NCI-H1417 treated with DMSO at 0.1 percent for 48 hours (cell line): ENCODE measurements at regions not wholly inside any gene's neighbourhood (a gene's known extent, or its start where the extent isn't known, plus 50 kb on each side); places are given as distances from the start of the nearest gene placed in this dataset.

Source experiments
- DNase-seq: peaks from one replicate; lab custom pipeline; 2025; lab: John Stamatoyannopoulos, UW

DNA sequence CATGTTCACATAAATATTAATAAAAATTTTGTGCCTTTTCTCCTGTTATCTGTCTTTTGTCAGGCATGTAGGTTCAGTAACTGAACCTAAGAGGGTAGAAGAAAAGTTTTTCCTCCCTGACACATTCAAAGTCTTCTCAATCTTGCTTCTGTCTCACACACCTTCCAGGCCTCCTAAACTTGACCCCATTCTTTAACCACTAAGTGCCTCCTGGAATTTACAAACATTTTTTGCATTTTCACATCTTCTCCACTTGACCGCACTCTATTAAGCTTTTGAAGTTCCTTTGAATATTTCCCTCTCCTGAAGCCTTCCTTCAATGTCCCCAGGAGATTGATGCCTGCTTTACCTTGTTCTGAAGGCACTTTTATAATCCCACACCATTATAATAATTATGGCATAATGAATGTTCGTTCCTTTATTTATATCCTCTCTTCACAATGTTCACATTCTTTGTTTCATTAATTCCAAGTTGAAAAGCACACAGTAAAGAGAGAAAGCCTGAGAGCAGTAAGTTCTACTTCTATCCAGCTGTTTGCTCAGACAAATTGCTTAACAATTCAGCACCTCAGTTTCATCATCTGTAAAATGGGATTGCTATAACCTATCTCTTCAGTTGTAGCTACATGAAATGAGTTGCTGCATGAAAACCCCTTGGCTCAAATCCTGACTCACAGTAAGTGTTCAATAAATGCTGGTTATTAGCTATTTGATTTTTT is 184.8 kb upstream of the KLHL29 start:
- DNase-seq, result no peak

DNA sequence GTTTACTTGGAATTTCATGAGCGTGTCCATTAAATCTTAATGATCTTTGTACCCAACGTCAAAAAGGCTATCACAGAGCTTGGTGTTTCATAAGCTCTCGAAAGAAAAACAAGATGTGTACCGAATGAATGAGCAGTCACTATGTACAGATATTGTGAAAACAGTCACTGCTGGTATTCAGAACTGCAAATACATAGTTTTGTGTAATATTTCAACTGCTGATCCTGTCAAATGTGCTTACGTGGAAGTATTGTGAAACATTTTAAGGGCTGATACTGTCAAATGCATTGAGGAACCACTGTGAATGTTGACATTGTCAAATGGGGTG is 184.2 kb upstream of the KLHL29 start:
- DNase-seq, result no peak

DNA sequence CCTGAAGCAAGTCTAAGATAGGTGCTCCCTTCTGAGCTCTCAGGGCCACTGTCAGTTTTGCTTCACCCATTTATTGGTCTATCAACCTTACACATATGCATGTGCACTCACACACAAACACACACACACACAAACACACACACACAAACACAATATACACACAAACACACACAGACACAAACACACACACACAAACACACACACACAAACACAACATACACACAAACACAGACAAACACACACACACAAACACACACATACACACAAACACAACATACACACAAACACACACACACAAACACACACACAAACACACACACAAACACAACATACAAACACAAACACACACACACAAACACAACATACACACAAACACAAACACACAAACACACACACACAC is 181.6 kb upstream of the KLHL29 start:
- DNase-seq, result no peak

DNA sequence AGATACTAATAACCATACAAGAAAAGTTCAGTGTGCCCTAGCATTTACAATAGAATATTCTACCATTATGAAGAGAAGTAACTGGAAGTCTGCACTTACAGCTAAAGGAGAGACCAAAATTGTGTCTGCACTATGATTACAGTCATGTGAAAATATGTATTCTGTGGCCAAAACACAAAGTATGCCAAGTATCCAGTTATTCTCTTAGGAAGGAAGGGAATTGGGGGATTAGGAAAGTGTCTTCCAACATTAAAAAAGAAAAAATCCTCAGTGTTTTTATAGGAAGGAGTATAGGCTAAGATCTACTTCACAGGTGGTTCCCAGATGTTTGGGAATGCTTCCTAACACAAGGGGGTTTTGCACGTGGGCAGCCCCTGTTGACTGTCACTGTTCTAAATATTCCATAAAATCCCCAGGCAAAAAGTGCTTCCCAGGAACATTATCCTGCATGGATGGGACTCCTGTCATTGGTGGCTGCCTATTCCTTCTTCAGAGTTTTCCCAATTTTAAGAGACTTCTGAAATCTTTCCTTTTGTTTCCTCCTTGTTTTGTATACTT is 180.2 kb upstream of the KLHL29 start:
- DNase-seq, result no peak

DNA sequence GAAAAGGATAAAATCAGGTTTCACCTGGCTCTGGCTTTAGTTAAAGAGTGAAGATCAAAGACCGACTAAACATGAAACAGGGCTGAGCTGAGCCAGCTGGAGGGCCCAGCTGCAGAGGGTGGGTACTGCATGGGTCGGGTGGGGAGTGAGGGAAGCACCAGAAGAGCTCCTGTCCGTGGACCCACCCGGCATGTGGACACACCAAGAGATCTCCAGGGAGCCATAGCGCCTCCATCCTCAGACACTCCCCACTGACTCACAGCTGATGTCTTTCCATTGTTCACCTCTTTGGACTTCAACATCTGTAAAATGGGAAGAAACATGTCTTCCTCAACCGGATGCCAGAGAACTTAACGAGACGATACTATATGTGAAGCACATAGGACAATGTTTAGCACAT is 178.3 kb upstream of the KLHL29 start:
- no peak for DNase-seq

DNA sequence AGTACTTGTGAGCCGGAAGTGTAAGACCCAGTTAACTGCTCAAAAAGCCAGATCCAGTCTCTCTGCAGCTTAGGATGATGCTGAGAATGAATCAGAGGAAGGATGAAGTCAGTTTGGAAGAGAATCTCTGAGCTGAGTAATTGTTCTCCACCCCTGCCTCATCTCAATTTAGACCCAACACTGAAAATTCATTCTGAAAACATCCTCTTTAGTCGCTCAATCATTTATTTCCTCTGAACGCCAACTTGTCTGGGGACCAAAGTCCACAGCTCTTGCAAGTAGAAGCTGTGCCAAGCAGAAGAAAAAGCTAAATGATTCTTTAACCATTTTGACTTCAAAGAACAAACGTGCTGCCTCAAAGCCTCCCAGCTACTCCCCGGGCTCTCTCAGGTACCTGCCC is 177.1 kb upstream of the KLHL29 start:
- DNase-seq, result no peak

DNA sequence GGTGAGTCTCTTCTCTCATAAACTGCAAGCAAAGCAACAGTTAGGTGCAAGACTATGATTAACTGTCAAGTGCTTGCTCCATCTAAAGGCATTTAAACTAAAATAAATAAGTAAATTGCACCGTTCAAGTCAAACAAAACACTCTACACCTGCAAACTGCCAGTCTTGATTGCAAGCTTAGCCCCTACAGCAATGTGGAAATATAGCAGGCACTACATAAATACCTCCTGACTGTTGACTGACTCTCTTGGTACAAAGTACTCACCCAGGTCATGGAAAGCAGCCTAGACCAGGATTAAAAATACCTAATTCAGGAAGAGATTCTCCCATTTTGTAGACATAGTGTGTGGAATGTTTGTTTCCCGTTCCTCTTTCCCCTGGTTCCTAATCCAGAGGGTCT is 176.6 kb upstream of the KLHL29 start:
- DNase-seq, result peak; percentile 27

DNA sequence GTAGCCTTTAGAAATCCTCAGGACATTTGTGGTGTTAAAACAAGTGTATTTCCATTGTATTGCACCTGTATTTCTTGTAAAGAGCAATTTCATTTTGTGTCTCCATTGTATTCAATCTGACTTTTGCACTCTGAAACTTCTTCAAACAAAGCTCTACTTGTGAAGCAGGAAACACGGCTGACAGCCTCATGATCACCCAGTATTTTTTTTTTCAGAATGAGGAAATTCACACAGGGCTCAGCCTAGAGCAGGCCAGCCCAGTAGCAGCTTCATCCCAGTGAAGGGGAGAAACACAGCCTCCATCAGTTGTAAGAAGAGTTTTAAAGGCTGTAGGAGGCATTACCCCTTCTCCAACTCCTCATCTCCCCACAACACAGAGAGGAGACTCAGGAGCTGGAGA is 175.9 kb upstream of the KLHL29 start:
- DNase-seq, result no peak

DNA sequence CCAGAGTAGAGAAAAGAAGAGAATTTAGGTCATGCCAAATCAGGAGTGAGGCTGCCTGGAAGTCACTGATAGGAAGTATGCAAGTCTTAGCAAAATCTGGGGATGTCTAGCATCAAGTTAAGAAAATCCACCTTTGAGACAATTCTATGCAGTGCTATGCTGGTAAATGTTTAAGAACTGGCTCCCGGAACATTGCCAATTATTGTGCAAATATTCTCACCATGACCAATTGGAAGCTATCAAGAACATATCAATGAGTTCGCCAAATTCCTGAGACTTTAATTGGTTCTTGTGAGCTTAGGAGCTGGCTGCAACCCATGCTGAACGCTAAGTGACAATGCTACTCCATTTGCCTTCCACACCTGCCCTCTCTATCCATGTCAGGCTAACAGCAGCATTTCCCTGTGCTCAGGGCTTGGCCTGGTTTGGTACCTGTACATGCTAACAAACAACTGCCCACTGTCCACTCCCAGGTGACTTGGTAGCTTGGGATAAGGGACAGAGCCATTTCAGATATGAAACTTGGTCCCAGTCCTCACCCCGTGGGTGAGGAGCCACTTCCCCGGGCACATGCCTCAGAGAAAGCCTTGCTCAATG is 172.9 kb upstream of the KLHL29 start:
- no peak for DNase-seq

DNA sequence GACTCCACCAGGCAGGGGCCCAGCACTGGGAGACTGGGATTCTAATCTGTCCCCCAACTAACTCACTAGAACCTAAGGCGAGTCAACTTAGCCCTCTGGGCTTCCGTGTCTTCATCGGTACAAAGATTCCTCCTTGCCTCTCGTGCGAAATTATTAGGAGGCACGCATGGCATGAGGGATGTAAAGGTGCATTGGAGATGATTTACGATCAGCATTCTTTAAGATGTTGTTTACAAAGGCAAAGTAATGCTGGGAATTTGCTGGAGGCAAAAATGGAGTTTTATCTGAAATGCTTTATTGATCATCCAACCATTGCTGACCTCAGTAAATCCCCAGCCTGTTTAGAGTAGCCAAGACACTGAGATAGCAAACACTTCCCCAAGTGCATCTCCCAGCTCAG is 171.8 kb upstream of the KLHL29 start:
- no peak for DNase-seq

DNA sequence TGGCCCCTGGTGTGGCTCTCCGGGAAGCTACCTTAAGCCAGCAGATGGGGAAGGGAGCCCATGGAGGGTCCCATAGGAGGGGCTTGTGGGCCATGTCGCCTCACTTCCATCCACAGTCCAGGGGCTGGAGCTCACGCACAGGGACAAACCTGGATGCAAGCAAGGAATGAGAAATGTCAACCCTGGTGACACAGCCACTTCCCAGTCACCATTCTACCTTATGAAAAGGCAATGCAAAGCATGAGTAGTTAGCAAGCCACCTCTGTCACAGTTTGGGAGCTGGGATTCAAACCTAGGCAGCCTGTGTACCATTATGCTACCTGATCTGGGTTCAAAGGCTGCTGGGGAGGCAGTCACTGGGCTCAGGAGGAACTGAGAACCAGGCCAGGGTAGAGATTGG is 170.0 kb upstream of the KLHL29 start:
- no peak for DNase-seq

DNA sequence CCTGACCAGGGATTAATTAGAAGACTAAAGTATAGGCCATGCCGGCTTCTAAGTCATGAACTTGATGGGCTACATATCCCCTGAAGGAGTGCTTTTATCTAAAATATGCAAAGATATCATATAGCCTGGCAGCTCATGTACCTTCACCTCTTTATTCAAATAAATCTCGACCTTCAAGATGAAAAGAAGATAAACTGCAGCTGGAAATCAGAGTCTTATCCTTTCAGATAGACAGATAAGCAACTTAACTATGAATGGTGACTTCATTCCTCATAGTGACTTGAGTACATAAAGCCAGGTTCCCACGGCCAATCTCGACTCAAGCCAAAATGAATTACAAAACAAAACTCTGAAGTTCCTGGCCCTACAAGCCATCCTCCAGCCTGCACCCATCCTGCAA is 165.3 kb upstream of the KLHL29 start:
- no peak for DNase-seq

DNA sequence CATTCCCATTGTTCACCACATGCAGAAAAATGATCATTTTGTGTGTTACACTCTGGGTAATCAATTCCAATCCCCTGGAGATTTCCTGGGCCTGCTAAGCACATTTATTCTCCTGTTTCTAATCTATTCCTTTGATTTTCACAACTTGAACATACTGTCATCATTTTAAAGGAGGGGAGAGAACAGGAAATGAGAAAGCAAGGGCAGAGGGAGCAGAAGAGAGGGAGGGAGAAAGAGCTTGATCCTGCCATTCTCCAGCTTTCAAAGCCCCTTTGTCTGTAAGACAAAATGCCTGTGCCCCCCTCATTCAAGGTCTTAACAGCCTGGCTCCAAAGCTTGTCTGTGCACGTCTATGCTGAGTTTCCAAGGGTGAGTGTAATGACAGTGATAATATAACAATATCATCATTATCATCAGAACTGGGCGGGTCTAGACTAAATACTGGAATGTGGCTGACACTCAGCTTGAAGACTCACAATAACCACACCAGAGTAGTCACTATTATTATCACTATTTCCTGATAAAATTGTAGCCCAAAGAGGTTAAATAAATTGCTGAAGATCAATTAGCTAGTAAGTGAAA is 164.4 kb upstream of the KLHL29 start:
- no peak for DNase-seq

DNA sequence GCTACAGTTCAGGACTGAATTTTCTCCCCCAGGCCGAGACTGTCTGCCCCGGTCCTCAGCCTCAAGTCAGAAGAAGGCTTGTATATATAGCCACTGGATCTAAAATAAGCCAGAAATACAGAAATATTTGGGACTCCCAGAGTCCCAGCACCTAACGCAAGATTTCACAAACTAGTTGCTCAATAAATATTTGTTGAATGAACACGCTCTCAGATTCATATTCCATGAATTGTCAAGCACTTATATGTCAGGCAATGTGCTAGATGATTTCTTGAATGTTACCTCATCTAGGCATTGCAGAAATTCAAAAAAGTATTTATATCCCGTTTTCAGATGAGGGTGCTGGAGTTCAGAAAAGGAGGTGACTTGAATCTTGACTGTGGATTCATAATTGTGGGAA is 163.7 kb upstream of the KLHL29 start:
- DNase-seq, result no peak

DNA sequence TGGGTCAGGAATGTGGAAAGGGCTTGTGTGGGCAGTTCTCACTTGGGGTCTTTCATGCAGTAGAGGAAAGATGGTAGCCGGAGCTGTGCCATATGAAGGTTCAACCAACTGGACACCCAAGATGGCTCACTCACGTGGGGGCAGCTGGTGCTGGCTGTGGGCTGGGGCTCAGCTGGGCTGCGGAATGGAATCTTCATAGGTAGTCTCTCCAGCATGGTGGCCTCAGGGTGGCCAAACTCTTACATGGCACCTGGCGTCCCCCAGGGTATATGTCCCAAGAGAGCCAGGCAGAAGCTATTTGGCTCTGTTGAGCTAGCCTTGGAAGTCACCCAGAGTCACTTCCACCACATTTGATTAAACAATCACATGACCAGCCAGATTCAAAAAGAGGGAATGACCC is 163.1 kb upstream of the KLHL29 start:
- DNase-seq, result no peak

DNA sequence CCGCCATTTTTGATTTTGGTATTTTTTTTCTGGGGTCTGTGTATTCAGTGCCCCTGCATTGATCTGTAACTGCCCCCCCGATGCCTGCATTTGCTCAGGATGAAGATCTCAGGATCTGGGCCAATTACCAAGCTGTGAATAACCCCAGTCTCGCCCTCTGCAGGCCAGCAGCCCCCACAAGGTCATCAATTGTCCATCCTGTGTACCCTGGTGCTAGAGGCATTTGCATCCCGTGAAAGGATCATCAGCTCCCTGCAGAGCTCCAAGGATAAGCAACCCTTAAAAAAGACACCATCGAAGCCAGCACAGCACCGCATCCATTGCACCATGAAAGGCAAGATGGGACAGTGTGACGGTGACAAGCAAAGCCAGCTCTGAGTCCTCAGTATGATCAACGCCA is 154.1 kb upstream of the KLHL29 start:
- DNase-seq, result no peak

DNA sequence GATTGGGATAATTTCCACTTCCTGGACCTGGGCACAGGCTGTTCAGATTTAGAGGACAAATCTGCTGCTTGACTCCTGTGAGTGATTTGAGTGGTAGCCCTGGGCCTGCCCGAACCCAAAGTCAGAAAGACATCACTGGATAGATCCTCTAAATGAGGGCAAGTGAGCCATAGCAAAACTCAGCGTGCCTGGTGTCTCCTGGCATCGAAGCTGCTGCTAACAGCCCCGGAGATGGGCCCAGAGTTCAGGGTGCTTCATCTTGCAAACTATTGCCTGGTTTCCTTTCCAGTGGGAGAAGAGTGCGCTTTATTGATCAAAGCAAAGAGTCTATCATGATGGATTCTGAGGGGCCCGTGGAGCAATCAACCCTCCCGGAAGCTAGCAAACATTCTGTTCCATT is 153.1 kb upstream of the KLHL29 start:
- no peak for DNase-seq

DNA sequence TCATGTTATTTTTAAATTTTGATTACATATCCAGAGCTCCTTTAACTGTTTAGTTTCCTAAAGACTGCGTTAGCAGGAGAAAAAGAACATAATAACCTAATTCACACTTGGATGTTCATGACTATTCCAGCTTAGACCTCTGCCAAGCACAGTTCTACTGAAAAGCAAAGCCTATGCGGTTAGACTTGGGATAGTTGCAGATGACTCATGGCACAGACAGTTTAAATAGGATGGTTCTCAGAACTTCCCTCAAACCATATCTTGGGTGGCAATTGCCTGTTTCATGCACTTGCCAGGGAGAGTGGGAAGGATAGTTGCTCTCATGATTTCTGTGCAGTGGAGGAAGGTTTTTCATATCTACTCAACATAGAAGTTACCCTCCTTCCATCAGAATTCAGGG is 149.7 kb upstream of the KLHL29 start:
- DNase-seq, result no peak

DNA sequence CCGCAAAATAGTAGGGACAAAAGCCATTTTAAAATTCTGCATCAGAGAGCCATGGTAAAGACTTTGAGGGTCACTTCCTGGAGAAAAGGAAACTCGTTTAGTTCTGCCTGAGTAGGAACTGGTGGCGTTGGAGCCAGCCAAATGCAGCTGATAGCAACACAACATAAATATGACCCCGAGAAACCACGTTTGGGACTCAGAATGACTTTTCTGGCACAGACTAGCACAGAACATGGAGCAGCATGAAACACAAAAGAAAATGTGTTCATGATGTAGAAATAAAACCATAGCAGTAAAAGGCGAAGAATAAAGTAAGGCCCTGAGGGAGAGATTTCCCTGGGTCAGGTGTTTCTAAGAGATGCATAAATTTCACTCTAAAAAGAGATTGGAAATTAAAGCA is 149.2 kb upstream of the KLHL29 start:
- DNase-seq, result no peak

DNA sequence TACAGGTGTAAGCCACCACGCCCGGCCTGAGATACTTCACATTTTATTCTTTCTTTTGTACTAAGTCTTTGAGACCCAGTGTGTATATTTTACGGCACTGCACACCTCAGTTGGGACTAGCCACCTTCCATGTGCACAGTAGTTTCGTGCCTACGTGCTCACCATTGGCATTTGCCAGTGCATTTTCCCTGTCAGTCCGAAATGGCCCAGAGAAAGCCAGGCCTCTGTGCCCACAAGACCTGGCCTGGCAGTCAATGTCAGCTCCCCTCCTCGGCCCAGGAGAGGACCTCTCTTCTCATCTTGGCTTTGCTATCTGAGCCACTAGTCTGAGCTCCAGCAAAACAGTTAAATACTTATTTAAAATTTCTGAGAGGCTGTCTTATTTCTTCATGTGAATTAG is 147.8 kb upstream of the KLHL29 start:
- DNase-seq, result no peak

DNA sequence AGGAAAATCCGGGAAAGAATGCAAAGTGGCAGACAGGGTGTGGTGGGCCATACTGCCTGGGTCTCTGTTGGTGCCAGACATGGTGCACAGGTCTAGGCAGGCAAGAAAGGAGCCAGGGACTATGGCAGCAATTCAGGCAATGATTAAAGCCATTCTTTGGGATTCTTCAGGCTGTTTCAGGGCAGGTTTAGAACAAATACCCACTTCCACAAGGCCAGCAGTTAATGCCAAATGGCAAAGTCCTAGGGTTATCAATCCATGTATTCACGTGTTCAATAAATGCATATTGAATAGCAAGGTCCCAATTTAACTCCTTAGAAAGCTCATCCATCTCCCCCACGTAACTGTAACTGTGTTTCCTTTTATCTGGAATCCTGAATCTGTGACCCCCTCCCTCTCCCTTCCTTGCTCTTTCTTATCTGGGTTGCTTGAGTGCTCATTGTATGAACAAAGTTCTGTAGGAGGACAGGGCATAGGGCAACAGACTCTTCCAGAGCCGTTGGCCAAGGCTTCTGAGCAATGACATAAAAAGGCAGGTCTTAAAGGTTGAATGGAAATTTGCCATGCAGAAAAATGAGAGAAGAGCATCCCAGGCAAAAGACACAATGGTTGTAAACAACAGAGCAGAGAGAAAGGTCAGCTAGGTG is 146.8 kb upstream of the KLHL29 start:
- no peak for DNase-seq

DNA sequence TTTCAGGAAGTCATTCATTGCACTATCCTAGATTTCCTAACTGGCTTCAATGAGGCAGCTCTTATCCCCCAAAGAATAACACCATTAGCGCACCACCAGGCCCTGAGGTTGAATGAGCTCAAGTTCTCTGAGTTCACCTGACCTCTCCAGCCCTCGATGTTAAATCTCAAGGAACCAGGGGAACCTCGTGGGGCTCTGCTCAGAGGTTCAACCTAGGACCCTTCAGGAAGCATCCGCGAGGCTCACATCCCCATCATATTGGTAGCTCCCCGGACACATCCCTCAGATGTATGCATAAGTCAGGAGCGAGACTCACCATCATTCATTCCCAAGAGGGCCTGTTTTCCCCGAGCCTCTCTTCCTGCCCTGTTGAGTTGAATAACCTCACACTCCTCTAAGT is 145.6 kb upstream of the KLHL29 start:
- DNase-seq, result no peak

DNA sequence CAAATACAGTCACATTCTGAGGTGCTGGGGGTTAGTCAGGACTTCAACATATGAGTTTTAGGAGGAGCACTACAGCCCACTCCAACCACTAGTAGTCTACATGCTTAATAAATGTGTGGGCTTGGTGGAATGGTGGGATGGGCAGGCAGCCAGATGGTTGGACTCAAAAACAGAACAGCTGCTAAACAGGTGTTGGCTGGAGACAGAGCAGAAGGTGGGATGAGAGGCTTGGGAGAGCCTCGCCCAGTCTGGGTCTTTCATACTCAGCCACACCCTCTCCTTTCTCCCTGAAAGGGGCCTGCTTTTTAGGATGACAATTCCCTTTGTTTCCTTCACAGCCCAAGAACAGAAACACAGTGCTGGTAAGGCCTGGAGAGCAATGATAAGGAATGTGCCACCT is 143.9 kb upstream of the KLHL29 start:
- no peak for DNase-seq
